ENCODE measurements at regions not wholly inside any gene's neighbourhood (a gene's known extent, or its start where the extent isn't known, plus 50 kb on each side); places are given as distances from the start of the nearest gene placed in this dataset.

- Histone ChIP-seq H4K8ac (ENCODE audit: low read depth in 2 of 2, low read length in 2 of 2) (no peak overlapping the region), H3K23ac (ENCODE audit: low read depth, low read length) (no peak overlapping the region), H3K56ac (ENCODE audit: extremely low read depth, insufficient read depth, low read length) (no peak overlapping the region), H3K36me3 (ENCODE audit: control insufficient read depth, insufficient read depth, low read length) (no peaks in the 10 kb centered on the region), H3K4me3 (ENCODE audit: insufficient read depth, low read depth, low read length) (no peak overlapping the region), H3K27me3 (ENCODE audit: control insufficient read depth, insufficient read depth, low read length) (peaks cover 16% of the 10 kb centered on the region), H3K14ac (replicated peaks; ENCODE audit: low read depth, low read length) (no peak overlapping the region), H3K4ac (ENCODE audit: low read depth, low read length) (no peak overlapping the region), H2AK9ac (replicated peaks; ENCODE audit: low read depth, low read length, poor library complexity) (no peak overlapping the region), H3K4me1 (ENCODE audit: control insufficient read depth, insufficient read depth, low read length) (peaks cover 2% of the 10 kb centered on the region; the same call in 1 of the 2 replicates), H3K9ac (ENCODE audit: low read depth, low read length) (no peak overlapping the region), H3K79me1 (ENCODE audit: low read depth in 1 of 2, low read length in 2 of 2) (no peaks in the 10 kb centered on the region), H3K9me3 (ENCODE audit: control insufficient read depth, insufficient read depth, low read length) (no peaks in the 10 kb centered on the region), H3K9me1 (ENCODE audit: insufficient read depth, low read length) (no peaks in the 10 kb centered on the region), H4K91ac (ENCODE audit: insufficient read depth, low read depth, low read length) (no peak overlapping the region), H3K4me2 (ENCODE audit: low read depth, low read length) (no peak overlapping the region), H2BK5ac (ENCODE audit: low read depth, low read length, poor library complexity, severe bottlenecking) (no peak overlapping the region), H2BK120ac (ENCODE audit: low read depth, low read length) (no peak overlapping the region), H2BK15ac (ENCODE audit: low read depth, low read length) (no peak overlapping the region), H4K20me1 (ENCODE audit: insufficient read depth, low read length) (no peaks in the 10 kb centered on the region), H3K18ac (ENCODE audit: low read depth, low read length) (no peak overlapping the region), H3K27ac (ENCODE audit: insufficient read depth, low read length) (no peak overlapping the region), H2AFZ (replicated peaks; ENCODE audit: low read length, poor library complexity) (peak overlapping the region; percentile 1), H4K5ac (ENCODE audit: low read depth, low read length) (no peak overlapping the region), H2BK20ac (ENCODE audit: low read depth, low read length) (no peak overlapping the region), H2AK5ac (ENCODE audit: low read depth, low read length) (no peak overlapping the region)
- BruUV-seq (replicated peaks), result no TSS peak
- CTCF ChIA-PET, result interaction anchor here (1.2 kb wide), 1 partner anchor 10 kb away, joined by 3 read pairs; no protein-coding TSS in a partner anchor
- in situ Hi-C loops (cut with MboI; ENCODE audit: low sequenced_read_pairs) (no loop called here), intact Hi-C loops (cut with micrococcal nuclease) (no loop called here), dilution Hi-C loops (cut with HindIII; ENCODE audit: low sequenced_read_pairs, unreplicated experiment) (no loop called here)
- no peak for ATAC-seq (ENCODE audit: low read depth)
- DNase-seq, result no peak
- TF ChIP-seq RCOR1 (IDR thresholded peaks at IDR 0.05; ENCODE audit: insufficient replicate concordance, low read length), result no peak
- TF ChIP-seq MXI1 (IDR thresholded peaks at IDR 0.05; ENCODE audit: borderline replicate concordance, low read depth, low read length), result no peak
- TF ChIP-seq RFX5 (IDR thresholded peaks at IDR 0.05; ENCODE audit: low read depth, low read length), result no peak
- no peak for TF ChIP-seq CHD1 (IDR thresholded peaks at IDR 0.05; ENCODE audit: low read depth, low read length)
- no peak for TF ChIP-seq NFE2L2 (IDR thresholded peaks at IDR 0.05; ENCODE audit: low read depth, low read length)
- TF ChIP-seq USF2 (IDR thresholded peaks at IDR 0.05; ENCODE audit: low read depth, low read length), result no peak
- no peak for TF ChIP-seq ELK1 (IDR thresholded peaks at IDR 0.05; ENCODE audit: borderline replicate concordance, low read depth, low read length)
- TF ChIP-seq POLR2A (IDR thresholded peaks at IDR 0.05; ENCODE audit: low read depth, low read length), result no peak
- TF ChIP-seq MAFK (IDR thresholded peaks at IDR 0.05; ENCODE audit: low read depth, low read length), result no peak
- no peak for TF ChIP-seq CEBPB (IDR thresholded peaks at IDR 0.05; ENCODE audit: low read depth, low read length)
- TF ChIP-seq FOS (IDR thresholded peaks at IDR 0.05; ENCODE audit: low read depth, low read length), result no peak
- no peak for TF ChIP-seq MAZ (IDR thresholded peaks at IDR 0.05; ENCODE audit: borderline replicate concordance, low read depth, low read length)
- TF ChIP-seq SMC3 (IDR thresholded peaks at IDR 0.05; ENCODE audit: low read depth, low read length), result no peak
- no peak for TF ChIP-seq BHLHE40 (IDR thresholded peaks at IDR 0.05; ENCODE audit: low read depth, low read length)
- no peak for TF ChIP-seq RAD21 (IDR thresholded peaks at IDR 0.05; ENCODE audit: low read length)
- WGBS, 2 experiments (ENCODE audit: extremely low coverage in 2 of 2, insufficient read length in 1 of 2), result 20% methylated on average over 1 of the region's 4 CpGs; no CpG with 5 or more reads in 1 of the 2 experiments
- POLR2A ChIA-PET (ENCODE audit: unreplicated experiment), result no interaction called here
Observed at GRCh38 chr13:50340146-50340545, 324.9 kb downstream of the KCNRG start.
